HEK293T (cell line): ENCODE measurements at regions not wholly inside any gene's neighbourhood (a gene's known extent, or its start where the extent isn't known, plus 50 kb on each side); places are given as distances from the start of the nearest gene placed in this dataset.

Experiments
- BHLHE40 ChIP-seq: fragments of 450-650 bp; IDR thresholded peaks from 2 replicates; pipeline ENCODE4 v1.6.1; 2016; ENCODE audit warnings: mild to moderate bottlenecking, moderate library complexity, borderline replicate concordance
- CTBP1 ChIP-seq: fragments of 450-650 bp; IDR thresholded peaks from 2 replicates; pipeline ENCODE4 v1.6.1; 2016; ENCODE audit warnings: borderline replicate concordance
- FOXM1 ChIP-seq: fragments of 450-650 bp; IDR thresholded peaks from 2 replicates; pipeline ENCODE4 v1.6.1; 2017; ENCODE audit warnings: mild to moderate bottlenecking, borderline replicate concordance
- SP1 ChIP-seq: fragments of 450-650 bp; IDR thresholded peaks from 2 replicates; pipeline ENCODE4 v1.6.1; 2017
- ZNF384 ChIP-seq: fragments of 450-650 bp; IDR thresholded peaks from 2 replicates; pipeline ENCODE4 v1.6.1; 2016

GRCh38 chr3:182737825-182738224 lies 55.5 kb upstream of the ATP11B start:
- no peak for TF ChIP-seq SP1
- no peak for TF ChIP-seq FOXM1
- no peak for TF ChIP-seq CTBP1
- TF ChIP-seq ZNF384, result no peak
- no peak for TF ChIP-seq BHLHE40
